ENCODE measurements at regions not wholly inside any gene's neighbourhood (a gene's known extent, or its start where the extent isn't known, plus 50 kb on each side); places are given as distances from the start of the nearest gene placed in this dataset.

DNA sequence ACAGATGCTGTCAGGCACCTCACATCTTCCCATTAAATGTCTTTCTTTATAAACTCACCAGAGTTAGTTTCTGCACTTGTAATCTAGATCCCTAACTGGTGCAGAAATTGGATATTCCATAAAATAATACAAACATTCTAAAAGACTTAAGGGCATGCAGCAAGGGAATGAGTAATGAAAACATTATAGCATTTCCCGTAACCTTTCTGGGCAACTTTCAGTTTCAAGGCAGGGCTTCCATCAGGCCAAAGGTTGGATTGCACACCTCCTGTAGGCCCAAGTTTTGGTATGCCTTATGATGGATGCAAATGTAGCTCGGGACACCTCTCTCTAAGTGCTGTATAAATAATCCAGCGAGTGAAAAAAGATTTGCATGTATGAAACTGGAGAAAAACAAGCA, 129.9 kb upstream of the LYZL2 start:
- WGBS, 2 donors = 58 to 63% methylated on average over 3 of the region's 3 CpGs
- ATAC-seq (no peak), DNase-seq (no peak)
- Histone ChIP-seq H3K27me3 (no peaks in the 10 kb centered on the region), H3K36me3 (replicated peaks in 1 of 2; ENCODE audit: insufficient read depth in 1 of 2, low read depth in 2 of 2) (no peaks in the 10 kb centered on the region), H3K27ac (no peak overlapping the region), H3K4me1 (no peaks in the 10 kb centered on the region), H3K4me3 (no peak overlapping the region), H3K9me3 (no peaks in the 10 kb centered on the region)
- intact Hi-C loops (cut with DNase I) = no loop called here
- TF ChIP-seq, protein P1, sequence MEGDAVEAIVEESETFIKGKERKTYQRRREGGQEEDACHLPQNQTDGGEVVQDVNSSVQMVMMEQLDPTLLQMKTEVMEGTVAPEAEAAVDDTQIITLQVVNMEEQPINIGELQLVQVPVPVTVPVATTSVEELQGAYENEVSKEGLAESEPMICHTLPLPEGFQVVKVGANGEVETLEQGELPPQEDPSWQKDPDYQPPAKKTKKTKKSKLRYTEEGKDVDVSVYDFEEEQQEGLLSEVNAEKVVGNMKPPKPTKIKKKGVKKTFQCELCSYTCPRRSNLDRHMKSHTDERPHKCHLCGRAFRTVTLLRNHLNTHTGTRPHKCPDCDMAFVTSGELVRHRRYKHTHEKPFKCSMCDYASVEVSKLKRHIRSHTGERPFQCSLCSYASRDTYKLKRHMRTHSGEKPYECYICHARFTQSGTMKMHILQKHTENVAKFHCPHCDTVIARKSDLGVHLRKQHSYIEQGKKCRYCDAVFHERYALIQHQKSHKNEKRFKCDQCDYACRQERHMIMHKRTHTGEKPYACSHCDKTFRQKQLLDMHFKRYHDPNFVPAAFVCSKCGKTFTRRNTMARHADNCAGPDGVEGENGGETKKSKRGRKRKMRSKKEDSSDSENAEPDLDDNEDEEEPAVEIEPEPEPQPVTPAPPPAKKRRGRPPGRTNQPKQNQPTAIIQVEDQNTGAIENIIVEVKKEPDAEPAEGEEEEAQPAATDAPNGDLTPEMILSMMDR (IDR thresholded peaks at IDR 0.05) = no peak
- no peak for TF ChIP-seq POLR2A (IDR thresholded peaks at IDR 0.05)

DNA sequence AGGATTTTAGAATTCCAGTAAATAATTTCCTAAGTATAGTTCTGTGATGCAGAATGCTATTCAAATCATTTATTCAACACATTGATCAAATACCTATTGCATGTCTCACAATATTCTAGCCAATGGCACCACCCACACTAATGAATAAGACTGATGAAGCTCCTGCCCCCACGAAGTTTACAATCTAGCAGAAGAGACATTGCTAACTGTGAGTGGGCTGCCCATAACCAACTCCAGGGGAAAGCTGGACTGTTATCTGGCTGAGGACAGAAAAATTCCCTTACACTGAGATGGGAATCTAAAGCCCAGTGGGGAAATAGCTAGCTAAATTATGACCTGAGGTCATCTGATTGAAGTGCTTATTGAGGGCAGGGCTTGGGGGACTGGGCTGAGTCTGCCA, 128.8 kb upstream of the LYZL2 start:
- no peak for TF ChIP-seq POLR2A (IDR thresholded peaks at IDR 0.05)
- TF ChIP-seq, protein P1 (IDR thresholded peaks at IDR 0.05) = no peak
- 30 to 45% methylated on average over 1 of the region's 1 CpG for WGBS, 2 donors
- H3K27me3 ChIP-seq = no peaks in the 10 kb centered on the region
- H3K4me3 ChIP-seq = no peak overlapping the region
- no peaks in the 10 kb centered on the region for H3K36me3 ChIP-seq (replicated peaks in 1 of 2; ENCODE audit: insufficient read depth in 1 of 2, low read depth in 2 of 2)
- no peak for ATAC-seq
- no peaks in the 10 kb centered on the region for H3K9me3 ChIP-seq
- H3K4me1 ChIP-seq = no peaks in the 10 kb centered on the region
- intact Hi-C loops (cut with DNase I) = no loop called here
- H3K27ac ChIP-seq = no peak overlapping the region
- no peak for DNase-seq

DNA sequence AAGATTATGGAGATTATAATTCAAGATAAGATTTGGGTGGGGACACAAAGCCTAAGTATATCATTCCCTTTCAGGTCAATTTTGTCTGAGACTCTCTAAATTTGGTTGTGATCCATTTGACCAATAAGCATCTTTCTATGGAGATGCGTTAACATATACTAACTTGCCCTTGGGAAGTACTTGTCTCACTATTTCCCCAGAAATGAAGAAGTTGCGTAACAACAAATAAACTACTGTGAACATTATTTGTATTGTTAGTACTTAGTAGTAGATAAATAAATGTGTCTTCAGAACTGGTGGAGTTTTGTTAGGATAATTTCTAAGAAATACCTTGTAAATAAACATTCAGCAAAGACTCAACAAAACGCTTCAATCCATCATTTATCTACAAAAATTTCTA, 127.3 kb upstream of the LYZL2 start:
- Histone ChIP-seq H3K36me3 (replicated peaks in 1 of 2; ENCODE audit: insufficient read depth in 1 of 2, low read depth in 2 of 2) (no peaks in the 10 kb centered on the region), H3K27ac (no peak overlapping the region), H3K9me3 (no peaks in the 10 kb centered on the region), H3K4me1 (no peaks in the 10 kb centered on the region), H3K27me3 (no peaks in the 10 kb centered on the region), H3K4me3 (no peak overlapping the region)
- DNase-seq (no peak), ATAC-seq (no peak)
- TF ChIP-seq, protein P1 (IDR thresholded peaks at IDR 0.05) = no peak
- TF ChIP-seq POLR2A (IDR thresholded peaks at IDR 0.05) = no peak
- 91 to 92% methylated on average over 3 of the region's 3 CpGs for WGBS, 2 donors
- intact Hi-C loops (cut with DNase I) = no loop called here

DNA sequence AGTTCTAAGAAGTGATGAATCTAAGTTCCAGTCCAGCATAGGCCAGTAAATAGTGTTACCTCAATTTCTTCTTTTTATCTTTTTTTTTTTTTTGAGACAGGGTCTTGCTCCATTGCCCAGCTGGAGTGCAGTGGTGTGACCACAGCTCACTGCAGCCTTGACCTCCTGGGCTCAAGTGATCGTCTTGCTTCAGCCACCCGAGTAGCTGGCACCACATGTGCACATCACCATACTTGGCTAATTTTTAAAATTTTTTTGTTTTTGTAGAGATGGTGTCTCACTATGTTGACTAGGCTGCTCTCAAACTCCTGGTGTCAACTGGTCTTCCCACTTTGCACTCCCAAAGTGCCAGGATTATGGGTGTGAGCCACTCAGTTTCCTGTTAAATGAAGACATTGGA, 126.6 kb upstream of the LYZL2 start:
- 65 to 81% methylated on average over 2 of the region's 2 CpGs for WGBS, 2 donors
- Histone ChIP-seq H3K9me3 (no peaks in the 10 kb centered on the region), H3K27ac (no peak overlapping the region), H3K36me3 (replicated peaks in 1 of 2; ENCODE audit: insufficient read depth in 1 of 2, low read depth in 2 of 2) (no peaks in the 10 kb centered on the region), H3K4me1 (no peaks in the 10 kb centered on the region), H3K27me3 (no peaks in the 10 kb centered on the region), H3K4me3 (no peak overlapping the region)
- DNase-seq (no peak), ATAC-seq (no peak)
- no peak for TF ChIP-seq POLR2A (IDR thresholded peaks at IDR 0.05)
- TF ChIP-seq, protein P1 (IDR thresholded peaks at IDR 0.05) = no peak
- intact Hi-C loops (cut with DNase I) = no loop called here

DNA sequence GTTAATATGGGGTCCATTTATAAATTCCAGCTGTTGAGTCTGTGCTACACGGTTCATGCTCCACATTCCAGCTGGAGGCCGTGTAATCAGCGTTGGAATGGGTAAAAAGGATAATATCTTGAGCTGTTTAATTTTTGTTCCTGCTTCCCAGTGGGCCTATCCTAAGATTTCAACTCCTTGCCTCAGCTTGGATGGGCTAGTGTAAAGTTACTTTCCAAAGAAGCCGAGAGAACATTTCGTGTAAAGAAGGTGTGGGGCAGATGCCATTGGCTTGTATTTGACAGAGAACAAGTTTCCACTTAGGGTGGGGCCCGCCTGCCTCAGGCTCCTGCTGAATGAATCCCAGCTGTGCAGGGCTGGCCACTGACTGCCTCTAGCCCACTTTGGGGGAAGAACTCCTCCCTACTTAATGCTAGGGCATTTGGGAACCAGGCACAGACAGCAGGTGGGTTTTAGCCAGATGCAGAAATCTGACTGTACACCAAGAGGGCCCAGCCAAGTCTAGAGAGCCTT, 125.9 kb upstream of the LYZL2 start:
- Histone ChIP-seq H3K36me3 (replicated peaks in 1 of 2; ENCODE audit: insufficient read depth in 1 of 2, low read depth in 2 of 2) (no peaks in the 10 kb centered on the region), H3K9me3 (no peaks in the 10 kb centered on the region), H3K27me3 (no peaks in the 10 kb centered on the region), H3K4me3 (no peak overlapping the region), H3K4me1 (no peaks in the 10 kb centered on the region), H3K27ac (no peak overlapping the region)
- intact Hi-C loops (cut with DNase I) = no loop called here
- ATAC-seq (no peak), DNase-seq (no peak)
- TF ChIP-seq POLR2A (IDR thresholded peaks at IDR 0.05) = no peak
- TF ChIP-seq, protein P1 (IDR thresholded peaks at IDR 0.05) = no peak
- 60 to 77% methylated on average over 6 of the region's 6 CpGs for whole genome bisulfite sequencing, 2 donors
